IPS-15b (cell line): ENCODE measurements at regions not wholly inside any gene's neighbourhood (a gene's known extent, or its start where the extent isn't known, plus 50 kb on each side); places are given as distances from the start of the nearest gene placed in this dataset.

Experiments used
- H3K27me3 ChIP-seq: one replicate; pipeline ENCODE4 v1.6.1; 2013; ENCODE audit warnings: low read length; ENCODE audit not compliant: control insufficient read depth, insufficient read depth
- H3K36me3 ChIP-seq: one replicate; pipeline ENCODE4 v1.6.1; 2013; ENCODE audit warnings: low read length; ENCODE audit not compliant: control insufficient read depth, insufficient read depth
- H3K4me1 ChIP-seq: one replicate; pipeline ENCODE4 v1.6.1; 2013; ENCODE audit warnings: mild to moderate bottlenecking, low read length; ENCODE audit not compliant: control insufficient read depth, insufficient read depth
- H3K4me3 ChIP-seq: one replicate; pipeline ENCODE4 v1.5.1; 2013; ENCODE audit warnings: low read depth, low read length
- H3K9ac ChIP-seq: one replicate; pipeline ENCODE4 v1.6.1; 2013; ENCODE audit warnings: low read depth, mild to moderate bottlenecking, low read length
- H3K9me3 ChIP-seq: one replicate; pipeline ENCODE4 v1.6.1; 2013; ENCODE audit warnings: mild to moderate bottlenecking, low read length; ENCODE audit not compliant: control insufficient read depth, insufficient read depth

DNA sequence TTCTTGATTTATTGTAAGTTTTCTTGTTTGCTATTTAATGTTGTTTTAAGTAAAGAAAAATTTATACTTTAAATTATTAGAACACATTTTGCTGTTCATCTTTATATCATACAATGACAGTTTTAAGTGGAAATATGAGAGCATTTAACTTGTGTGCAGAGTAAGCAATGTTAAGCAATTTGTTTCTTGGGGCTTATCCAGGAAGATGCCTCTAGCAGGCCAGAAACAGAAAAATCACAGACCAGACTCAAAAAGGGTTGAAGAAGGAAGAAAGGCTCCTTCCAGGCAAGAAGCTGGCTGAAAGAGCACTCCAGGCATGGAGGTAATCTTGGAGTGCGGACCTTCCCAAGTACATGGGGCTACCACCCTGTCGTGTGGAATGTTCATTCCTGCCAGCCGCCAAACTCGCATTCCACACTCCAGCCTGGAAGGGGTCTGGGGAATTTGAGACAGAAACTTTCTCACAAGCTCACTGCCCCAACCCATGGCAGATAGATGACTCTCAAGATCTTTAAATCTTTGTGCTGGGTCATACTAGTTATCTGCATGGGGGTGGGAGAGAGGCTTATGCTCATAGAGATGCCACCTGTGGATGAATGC, 1521.3 kb upstream of the AGA start:
- H3K4me3 ChIP-seq: no peak overlapping the region
- H3K9me3 ChIP-seq: no peaks in the 10 kb centered on the region
- H3K27me3 ChIP-seq: no peaks in the 10 kb centered on the region
- no peaks in the 10 kb centered on the region for H3K4me1 ChIP-seq
- no peak overlapping the region for H3K9ac ChIP-seq
- H3K36me3 ChIP-seq: no peaks in the 10 kb centered on the region

DNA sequence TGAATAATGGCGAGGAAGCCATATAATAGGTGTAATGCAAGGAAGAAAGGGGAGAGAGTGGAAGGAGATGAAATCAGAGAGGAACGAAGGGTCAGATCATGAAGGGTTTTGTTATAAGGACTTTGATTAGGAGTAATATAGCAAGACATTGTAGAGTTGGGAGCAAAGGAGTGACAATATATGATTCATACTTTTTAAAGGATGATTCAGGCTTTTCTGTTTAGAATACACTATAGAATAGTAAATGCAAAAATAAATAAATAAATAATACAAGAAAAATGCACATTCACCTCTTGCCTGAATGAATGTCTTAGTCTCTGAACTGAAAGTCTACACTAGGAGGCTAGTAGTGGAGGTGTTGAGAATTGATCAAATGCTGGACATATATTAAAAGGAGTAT, 1524.4 kb upstream of the AGA start:
- Histone ChIP-seq H3K9me3 (no peaks in the 10 kb centered on the region), H3K36me3 (no peaks in the 10 kb centered on the region), H3K9ac (no peak overlapping the region), H3K4me3 (no peak overlapping the region), H3K27me3 (no peaks in the 10 kb centered on the region), H3K4me1 (no peaks in the 10 kb centered on the region)

DNA sequence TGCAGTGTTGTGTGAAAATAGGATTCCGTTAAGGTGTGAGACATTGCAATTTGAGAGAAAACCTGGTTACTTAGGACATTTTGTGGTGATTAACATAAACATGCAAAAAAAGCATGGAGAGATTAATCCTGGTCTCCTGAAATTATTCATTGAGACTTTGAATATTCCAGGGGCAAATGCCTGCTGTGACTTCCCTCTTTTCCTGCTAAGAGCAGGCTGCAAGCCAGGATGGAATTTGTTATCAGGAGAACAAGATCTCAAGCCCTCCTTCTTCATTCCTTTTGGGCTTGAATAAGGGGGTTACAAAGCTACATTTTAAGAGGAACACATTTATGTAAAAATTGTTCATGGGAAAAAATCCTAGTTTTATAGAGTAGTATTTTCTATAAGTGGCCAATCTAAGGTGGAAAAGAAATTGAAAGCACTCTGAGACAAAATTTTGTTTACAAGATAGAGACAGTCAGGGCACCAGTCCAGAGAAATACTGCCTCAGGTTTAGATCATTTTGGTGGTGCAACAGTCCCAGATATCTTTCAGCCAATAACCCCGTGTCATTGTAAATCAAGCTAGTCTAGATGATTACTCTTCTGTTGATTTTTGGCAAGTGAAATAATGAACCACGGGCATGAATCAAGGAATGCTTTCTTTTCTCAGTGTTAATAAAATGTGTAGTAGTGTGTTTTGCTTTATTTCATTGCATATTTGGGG, 1528.3 kb upstream of the AGA start:
- Histone ChIP-seq H3K27me3 (no peaks in the 10 kb centered on the region), H3K4me1 (no peaks in the 10 kb centered on the region), H3K9me3 (no peaks in the 10 kb centered on the region), H3K9ac (no peak overlapping the region), H3K36me3 (no peaks in the 10 kb centered on the region), H3K4me3 (no peak overlapping the region)

- Histone ChIP-seq H3K9me3 (no peaks in the 10 kb centered on the region), H3K36me3 (no peaks in the 10 kb centered on the region), H3K9ac (no peak overlapping the region), H3K4me1 (no peaks in the 10 kb centered on the region), H3K27me3 (no peaks in the 10 kb centered on the region), H3K4me3 (no peak overlapping the region)
These were observed 1534.6 kb upstream of the AGA start for GRCh38 chr4:178976861-178977260.

GRCh38 chr4:178993306-178993705, 1551.1 kb upstream of the AGA start:
- H3K4me1 ChIP-seq: no peaks in the 10 kb centered on the region
- H3K9me3 ChIP-seq: no peaks in the 10 kb centered on the region
- no peak overlapping the region for H3K9ac ChIP-seq
- H3K27me3 ChIP-seq: no peaks in the 10 kb centered on the region
- no peak overlapping the region for H3K4me3 ChIP-seq
- no peaks in the 10 kb centered on the region for H3K36me3 ChIP-seq

DNA sequence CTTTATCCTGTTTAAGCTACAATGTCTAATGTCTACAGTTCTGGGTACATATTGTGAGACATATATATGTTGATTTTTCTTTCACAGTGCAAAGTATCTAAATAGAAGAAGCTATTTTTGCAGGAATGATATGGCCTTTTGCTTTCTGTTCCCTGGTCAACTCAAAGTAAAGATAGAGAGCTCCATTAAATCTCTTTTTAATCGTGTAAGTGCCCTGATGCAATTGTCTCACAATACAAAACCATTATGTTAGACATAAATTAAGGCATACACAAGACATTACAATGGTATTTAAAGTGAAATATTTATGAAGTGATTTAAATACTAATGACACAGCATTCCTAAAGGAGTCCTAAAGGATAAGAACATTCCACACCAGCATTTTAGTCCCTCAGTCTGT, 1559.7 kb upstream of the AGA start:
- no peak overlapping the region for H3K9ac ChIP-seq
- no peak overlapping the region for H3K4me3 ChIP-seq
- H3K9me3 ChIP-seq: no peaks in the 10 kb centered on the region
- H3K36me3 ChIP-seq: no peaks in the 10 kb centered on the region
- no peaks in the 10 kb centered on the region for H3K27me3 ChIP-seq
- no peaks in the 10 kb centered on the region for H3K4me1 ChIP-seq

DNA sequence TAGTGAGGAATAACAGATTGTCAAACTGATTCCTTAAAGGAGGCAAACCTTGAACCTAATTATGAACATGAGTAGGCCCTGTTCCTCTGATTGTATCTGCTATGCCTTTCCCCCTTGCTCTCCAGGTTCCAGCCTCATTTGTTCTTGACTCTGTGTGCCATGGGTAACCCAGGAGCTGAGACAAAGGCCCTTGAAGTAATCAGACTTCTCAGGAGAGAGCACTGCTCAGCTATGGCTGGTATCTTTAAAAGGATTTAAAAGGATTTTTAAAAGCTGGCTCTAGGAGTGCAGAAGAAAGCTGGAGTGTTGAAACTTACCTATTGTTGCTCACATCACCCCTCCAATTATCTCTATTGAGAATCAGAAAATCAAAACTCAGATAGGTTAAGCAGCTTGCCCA, 1565.5 kb upstream of the AGA start:
- no peaks in the 10 kb centered on the region for H3K27me3 ChIP-seq
- H3K9ac ChIP-seq: no peak overlapping the region
- no peaks in the 10 kb centered on the region for H3K36me3 ChIP-seq
- H3K9me3 ChIP-seq: no peaks in the 10 kb centered on the region
- no peaks in the 10 kb centered on the region for H3K4me1 ChIP-seq
- no peak overlapping the region for H3K4me3 ChIP-seq

- no peak overlapping the region for H3K4me3 ChIP-seq
- no peaks in the 10 kb centered on the region for H3K27me3 ChIP-seq
- H3K9ac ChIP-seq: no peak overlapping the region
- no peaks in the 10 kb centered on the region for H3K36me3 ChIP-seq
- H3K9me3 ChIP-seq: no peaks in the 10 kb centered on the region
- H3K4me1 ChIP-seq: no peaks in the 10 kb centered on the region
These were observed 1575.3 kb upstream of the AGA start for GRCh38 chr4:179017581-179017980.

- Histone ChIP-seq H3K9me3 (no peaks in the 10 kb centered on the region), H3K9ac (no peak overlapping the region), H3K4me3 (no peak overlapping the region), H3K27me3 (no peaks in the 10 kb centered on the region), H3K36me3 (peaks cover 3% of the 10 kb centered on the region), H3K4me1 (no peaks in the 10 kb centered on the region)
These were observed 1585.3 kb upstream of the AGA start for GRCh38 chr4:179027569-179027968.

DNA sequence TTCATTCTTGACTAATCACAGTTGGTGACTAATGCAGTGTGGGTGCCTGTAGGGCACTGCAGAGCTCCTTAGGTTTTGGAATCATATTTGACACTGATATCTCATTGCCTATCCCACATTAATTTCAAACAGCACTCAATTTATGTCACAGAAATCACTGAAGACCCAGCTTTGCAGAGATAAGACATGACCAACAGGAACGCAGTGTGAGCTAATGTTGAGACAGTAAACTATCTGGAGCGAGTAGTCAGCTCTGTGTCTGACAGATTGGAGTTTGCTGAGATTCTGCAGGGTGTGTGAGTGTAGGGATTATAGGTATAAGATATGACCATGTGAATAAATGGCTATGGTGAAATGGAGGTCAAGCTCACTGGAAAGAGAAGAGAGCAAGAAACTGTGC, 1586.1 kb upstream of the AGA start:
- Histone ChIP-seq H3K9ac (no peak overlapping the region), H3K9me3 (no peaks in the 10 kb centered on the region), H3K36me3 (peaks cover 3% of the 10 kb centered on the region), H3K4me1 (no peaks in the 10 kb centered on the region), H3K4me3 (no peak overlapping the region), H3K27me3 (no peaks in the 10 kb centered on the region)

GRCh38 chr4:179029683-179030082, 1587.4 kb upstream of the AGA start:
- Histone ChIP-seq H3K36me3 (peaks cover 3% of the 10 kb centered on the region), H3K9ac (no peak overlapping the region), H3K27me3 (no peaks in the 10 kb centered on the region), H3K4me3 (no peak overlapping the region), H3K4me1 (no peaks in the 10 kb centered on the region), H3K9me3 (no peaks in the 10 kb centered on the region)

DNA sequence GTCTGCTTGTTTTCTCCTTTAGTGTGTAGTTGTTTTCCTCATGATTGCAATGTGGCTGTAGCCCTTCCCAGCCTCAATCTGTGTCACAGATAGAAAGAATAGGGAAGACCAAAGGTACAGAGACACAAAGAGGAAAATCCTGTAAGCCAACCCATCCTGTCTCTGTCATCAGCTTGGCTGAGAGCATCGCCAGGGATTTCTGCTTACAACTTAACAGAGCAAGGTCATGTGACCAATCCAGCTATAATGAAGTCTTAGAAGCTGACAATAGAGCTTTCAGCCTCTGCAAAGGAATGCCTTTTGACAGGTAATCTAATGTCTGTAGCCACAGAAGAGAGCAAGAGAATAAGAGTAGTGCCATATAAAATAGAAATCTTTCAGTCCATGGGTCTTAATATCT, 1598.0 kb upstream of the AGA start:
- H3K9ac ChIP-seq: no peak overlapping the region
- H3K27me3 ChIP-seq: no peaks in the 10 kb centered on the region
- no peaks in the 10 kb centered on the region for H3K36me3 ChIP-seq
- H3K4me3 ChIP-seq: no peak overlapping the region
- no peaks in the 10 kb centered on the region for H3K9me3 ChIP-seq
- H3K4me1 ChIP-seq: no peaks in the 10 kb centered on the region
